GM23248 (cell line): ENCODE measurements at regions not wholly inside any gene's neighbourhood (a gene's known extent, or its start where the extent isn't known, plus 50 kb on each side); places are given as distances from the start of the nearest gene placed in this dataset.

ENCODE experiments used
- EZH2 ChIP-seq: fragments of 200-600 bp; sonication (generic); IDR thresholded peaks from 2 replicates; pipeline ENCODE4 v1.6.1; 2018; ENCODE audit warnings: antibody characterized with exemption, mild to moderate bottlenecking; ENCODE audit not compliant: insufficient read depth, poor library complexity, severe bottlenecking
- EZH2phosphoT487 ChIP-seq: fragments of 200-600 bp; sonication (generic); IDR thresholded peaks from 2 replicates; pipeline ENCODE4 v1.6.1; 2018; ENCODE audit warnings: antibody characterized with exemption, moderate library complexity, mild to moderate bottlenecking, low read depth; ENCODE audit not compliant: insufficient read depth

DNA sequence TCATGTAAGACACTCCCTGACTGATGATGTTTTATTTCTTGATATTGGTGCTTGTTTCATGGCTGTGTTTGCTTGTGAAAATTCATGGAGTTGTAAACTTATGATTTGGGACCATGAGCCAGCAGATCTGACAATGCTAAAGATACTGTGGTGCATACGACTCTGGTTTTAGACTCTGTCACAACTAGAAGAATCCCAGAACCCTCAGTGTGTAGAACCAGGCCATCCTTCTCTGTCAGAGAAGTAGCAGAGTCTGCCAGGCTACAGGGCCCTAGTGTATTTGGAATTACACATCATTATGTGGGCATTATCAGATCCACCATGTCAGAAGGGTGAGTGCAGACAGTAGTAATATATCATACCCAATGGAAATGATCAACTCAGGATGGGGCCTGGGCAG, 209.8 kb upstream of the POU2AF2 start:
- TF ChIP-seq EZH2, result no peak
- no peak for TF ChIP-seq EZH2phosphoT487
